ENCODE measurements at regions not wholly inside any gene's neighbourhood (a gene's known extent, or its start where the extent isn't known, plus 50 kb on each side); places are given as distances from the start of the nearest gene placed in this dataset.

DNA sequence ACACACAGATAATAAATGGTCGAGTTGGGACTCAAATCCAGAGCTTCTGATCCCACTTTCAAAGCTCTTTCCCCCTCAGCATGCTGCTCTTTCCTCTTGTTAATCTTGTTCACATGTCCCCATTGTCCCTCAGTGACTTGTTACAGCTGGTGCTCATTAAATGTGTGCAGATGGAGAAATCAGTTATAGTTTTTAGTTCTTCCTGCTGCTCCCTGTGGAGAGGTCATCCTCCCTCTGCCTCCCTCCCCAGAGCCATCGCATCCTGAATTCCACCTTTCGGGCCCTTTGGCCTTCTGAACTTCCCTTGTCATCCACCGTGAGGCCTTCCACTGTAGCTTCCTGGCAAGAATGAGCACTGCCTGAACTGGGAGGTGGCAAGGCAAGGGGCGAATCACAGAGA lies 179.6 kb downstream of the WSCD1 start:
- TF ChIP-seq EP300 (IDR thresholded peaks at IDR 0.05) (no peak), POLR2A (IDR thresholded peaks at IDR 0.05) (no peak), POLR2AphosphoS5 (IDR thresholded peaks at IDR 0.05) (no peak)
- TF ChIP-seq, protein P1, sequence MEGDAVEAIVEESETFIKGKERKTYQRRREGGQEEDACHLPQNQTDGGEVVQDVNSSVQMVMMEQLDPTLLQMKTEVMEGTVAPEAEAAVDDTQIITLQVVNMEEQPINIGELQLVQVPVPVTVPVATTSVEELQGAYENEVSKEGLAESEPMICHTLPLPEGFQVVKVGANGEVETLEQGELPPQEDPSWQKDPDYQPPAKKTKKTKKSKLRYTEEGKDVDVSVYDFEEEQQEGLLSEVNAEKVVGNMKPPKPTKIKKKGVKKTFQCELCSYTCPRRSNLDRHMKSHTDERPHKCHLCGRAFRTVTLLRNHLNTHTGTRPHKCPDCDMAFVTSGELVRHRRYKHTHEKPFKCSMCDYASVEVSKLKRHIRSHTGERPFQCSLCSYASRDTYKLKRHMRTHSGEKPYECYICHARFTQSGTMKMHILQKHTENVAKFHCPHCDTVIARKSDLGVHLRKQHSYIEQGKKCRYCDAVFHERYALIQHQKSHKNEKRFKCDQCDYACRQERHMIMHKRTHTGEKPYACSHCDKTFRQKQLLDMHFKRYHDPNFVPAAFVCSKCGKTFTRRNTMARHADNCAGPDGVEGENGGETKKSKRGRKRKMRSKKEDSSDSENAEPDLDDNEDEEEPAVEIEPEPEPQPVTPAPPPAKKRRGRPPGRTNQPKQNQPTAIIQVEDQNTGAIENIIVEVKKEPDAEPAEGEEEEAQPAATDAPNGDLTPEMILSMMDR (IDR thresholded peaks at IDR 0.05): no peak

Data from suprapubic skin (tissue), 4 donors.